ENCODE measurements at regions not wholly inside any gene's neighbourhood (a gene's known extent, or its start where the extent isn't known, plus 50 kb on each side); places are given as distances from the start of the nearest gene placed in this dataset.

DNA sequence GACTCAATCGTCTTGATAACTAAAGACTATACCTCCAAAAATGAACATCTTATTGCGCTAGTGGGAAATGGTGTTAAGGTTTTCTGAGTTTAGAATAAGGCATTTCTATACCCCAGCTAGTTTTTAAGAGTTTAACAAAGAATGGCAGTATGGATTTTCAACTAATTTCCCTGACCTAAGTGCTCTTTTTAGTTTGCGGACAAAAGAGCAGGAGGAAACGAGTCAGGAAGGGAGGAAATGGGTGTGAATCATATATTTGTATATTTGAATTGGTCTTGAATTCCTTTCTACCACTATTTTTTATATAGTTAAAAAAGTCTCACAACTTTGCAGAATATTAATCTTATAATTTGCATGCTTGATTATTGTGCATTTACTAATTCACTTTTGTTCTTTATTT is 516.3 kb upstream of the ZNF608 start:
- ChIA-PET CTCF (no interaction called here), POLR2A (ENCODE audit: unreplicated experiment) (no interaction called here)
- Histone ChIP-seq H3F3A (ENCODE audit: low read length, unreplicated experiment) (no peaks in the 10 kb centered on the region), H3K4me1 (ENCODE audit: insufficient read depth, low read length) (peaks cover 15% of the 10 kb centered on the region), H4K20me1 (ENCODE audit: low read length) (no peaks in the 10 kb centered on the region), H3K27ac (ENCODE audit: low read length) (peak overlapping the region; percentile 23; the same call in 1 of the 2 replicates), H3K4me2 (ENCODE audit: low read length) (peak overlapping the region; percentile 22; the same call in 1 of the 2 replicates), H3K9me3 (ENCODE audit: low read length) (no peaks in the 10 kb centered on the region), H3K27me3 (ENCODE audit: low read length) (no peaks in the 10 kb centered on the region), H3K4me3 (ENCODE audit: low read length) (no peak overlapping the region), H3K79me2 (ENCODE audit: low read length) (no peaks in the 10 kb centered on the region), H3K9me2 (replicated peaks; ENCODE audit: low read length) (no peaks in the 10 kb centered on the region), H2AFZ (ENCODE audit: low read length) (no peak overlapping the region), H3K36me3 (ENCODE audit: low read depth, low read length) (peaks cover 2% of the 10 kb centered on the region; the same call in 1 of the 2 replicates), H3K9ac (ENCODE audit: low read length) (no peak overlapping the region)
- BruUV-seq (replicated peaks), result no TSS peak
- DNase-seq (peak; percentile 36), ATAC-seq (peak; percentile 69)
- TF ChIP-seq EZH2 (IDR thresholded peaks at IDR 0.05; ENCODE audit: low read length, unreplicated experiment), result no peak
- TF ChIP-seq, protein P1, sequence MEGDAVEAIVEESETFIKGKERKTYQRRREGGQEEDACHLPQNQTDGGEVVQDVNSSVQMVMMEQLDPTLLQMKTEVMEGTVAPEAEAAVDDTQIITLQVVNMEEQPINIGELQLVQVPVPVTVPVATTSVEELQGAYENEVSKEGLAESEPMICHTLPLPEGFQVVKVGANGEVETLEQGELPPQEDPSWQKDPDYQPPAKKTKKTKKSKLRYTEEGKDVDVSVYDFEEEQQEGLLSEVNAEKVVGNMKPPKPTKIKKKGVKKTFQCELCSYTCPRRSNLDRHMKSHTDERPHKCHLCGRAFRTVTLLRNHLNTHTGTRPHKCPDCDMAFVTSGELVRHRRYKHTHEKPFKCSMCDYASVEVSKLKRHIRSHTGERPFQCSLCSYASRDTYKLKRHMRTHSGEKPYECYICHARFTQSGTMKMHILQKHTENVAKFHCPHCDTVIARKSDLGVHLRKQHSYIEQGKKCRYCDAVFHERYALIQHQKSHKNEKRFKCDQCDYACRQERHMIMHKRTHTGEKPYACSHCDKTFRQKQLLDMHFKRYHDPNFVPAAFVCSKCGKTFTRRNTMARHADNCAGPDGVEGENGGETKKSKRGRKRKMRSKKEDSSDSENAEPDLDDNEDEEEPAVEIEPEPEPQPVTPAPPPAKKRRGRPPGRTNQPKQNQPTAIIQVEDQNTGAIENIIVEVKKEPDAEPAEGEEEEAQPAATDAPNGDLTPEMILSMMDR (conservative IDR thresholded peaks at IDR 0.05; ENCODE audit: low read depth, low read length), result no peak
- no peak for TF ChIP-seq EZH2phosphoT487 (IDR thresholded peaks at IDR 0.05; ENCODE audit: borderline replicate concordance, low read length)
- intact Hi-C loops (cut with micrococcal nuclease), result no loop called here

- H4K20me1 ChIP-seq (ENCODE audit: low read length), result no peaks in the 10 kb centered on the region
- POLR2A ChIA-PET (ENCODE audit: unreplicated experiment), result no interaction called here
- intact Hi-C loops (cut with micrococcal nuclease), result no loop called here
- peak overlapping the region; percentile 22; the same call in 1 of the 2 replicates for H3K4me2 ChIP-seq (ENCODE audit: low read length)
- H3K9me3 ChIP-seq (ENCODE audit: low read length), result no peaks in the 10 kb centered on the region
- no peaks in the 10 kb centered on the region for H3F3A ChIP-seq (ENCODE audit: low read length, unreplicated experiment)
- H3K27ac ChIP-seq (ENCODE audit: low read length), result peak overlapping the region; percentile 23
- no peaks in the 10 kb centered on the region for H3K27me3 ChIP-seq (ENCODE audit: low read length)
- ATAC-seq (no peak), DNase-seq (no peak)
- no peak overlapping the region for H2AFZ ChIP-seq (ENCODE audit: low read length)
- H3K36me3 ChIP-seq (ENCODE audit: low read depth, low read length), result peaks cover 2% of the 10 kb centered on the region; the same call in 1 of the 2 replicates
- CTCF ChIA-PET, result no interaction called here
- BruUV-seq (replicated peaks), result no TSS peak
- no peak overlapping the region for H3K9ac ChIP-seq (ENCODE audit: low read length)
- no peak for TF ChIP-seq EZH2 (IDR thresholded peaks at IDR 0.05; ENCODE audit: low read length, unreplicated experiment)
- TF ChIP-seq, protein P1 (conservative IDR thresholded peaks at IDR 0.05; ENCODE audit: low read depth, low read length), result no peak
- TF ChIP-seq EZH2phosphoT487 (IDR thresholded peaks at IDR 0.05; ENCODE audit: borderline replicate concordance, low read length), result no peak
- H3K9me2 ChIP-seq (replicated peaks; ENCODE audit: low read length), result no peaks in the 10 kb centered on the region
- no peaks in the 10 kb centered on the region for H3K79me2 ChIP-seq (ENCODE audit: low read length)
- H3K4me1 ChIP-seq (ENCODE audit: insufficient read depth, low read length), result peaks cover 21% of the 10 kb centered on the region
- H3K4me3 ChIP-seq (ENCODE audit: low read length), result no peak overlapping the region
These were observed 516.9 kb upstream of the ZNF608 start for GRCh38 chr5:125263356-125263755.

DNA sequence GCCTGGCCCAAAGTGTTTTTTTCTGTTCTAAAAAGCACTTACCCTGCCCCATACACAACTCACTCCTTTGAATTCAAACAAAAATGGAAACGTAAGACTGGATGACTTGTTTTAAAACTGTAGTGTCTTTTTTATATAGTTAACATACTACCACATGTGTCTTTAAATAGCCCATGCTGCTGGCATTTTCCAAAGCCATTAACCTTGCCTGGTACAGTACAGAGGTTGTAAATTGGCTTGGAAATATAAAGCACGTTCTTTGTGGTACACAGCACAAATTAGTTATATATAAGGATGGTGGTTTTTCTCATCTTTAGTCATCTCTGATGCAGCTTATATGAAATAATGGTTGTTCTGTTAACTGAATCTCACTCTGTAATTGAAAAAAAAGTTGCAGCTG is 519.7 kb upstream of the ZNF608 start:
- Histone ChIP-seq H3K9ac (ENCODE audit: low read length) (no peak overlapping the region), H3K27ac (ENCODE audit: low read length) (no peak overlapping the region), H3K4me2 (ENCODE audit: low read length) (no peak overlapping the region), H3K9me3 (ENCODE audit: low read length) (no peaks in the 10 kb centered on the region), H3K4me3 (ENCODE audit: low read length) (no peak overlapping the region), H3F3A (ENCODE audit: low read length, unreplicated experiment) (no peaks in the 10 kb centered on the region), H2AFZ (ENCODE audit: low read length) (no peak overlapping the region), H3K36me3 (ENCODE audit: low read depth, low read length) (peaks cover 2% of the 10 kb centered on the region; the same call in 1 of the 2 replicates), H4K20me1 (ENCODE audit: low read length) (no peaks in the 10 kb centered on the region), H3K9me2 (replicated peaks; ENCODE audit: low read length) (no peaks in the 10 kb centered on the region), H3K27me3 (ENCODE audit: low read length) (no peaks in the 10 kb centered on the region), H3K79me2 (ENCODE audit: low read length) (no peaks in the 10 kb centered on the region), H3K4me1 (ENCODE audit: insufficient read depth, low read length) (peaks cover 27% of the 10 kb centered on the region)
- no peak for ATAC-seq
- no peak for TF ChIP-seq EZH2phosphoT487 (IDR thresholded peaks at IDR 0.05; ENCODE audit: borderline replicate concordance, low read length)
- TF ChIP-seq, protein P1 (conservative IDR thresholded peaks at IDR 0.05; ENCODE audit: low read depth, low read length), result no peak
- no peak for TF ChIP-seq EZH2 (IDR thresholded peaks at IDR 0.05; ENCODE audit: low read length, unreplicated experiment)
- POLR2A ChIA-PET (ENCODE audit: unreplicated experiment), result no interaction called here
- CTCF ChIA-PET, result no interaction called here
- BruUV-seq (replicated peaks), result no TSS peak
- DNase-seq, result no peak
- intact Hi-C loops (cut with micrococcal nuclease), result no loop called here
